ENCODE measurements at regions not wholly inside any gene's neighbourhood (a gene's known extent, or its start where the extent isn't known, plus 50 kb on each side); places are given as distances from the start of the nearest gene placed in this dataset.

GRCh38 chr4:57553728-57554127, 443.5 kb upstream of the IGFBP7 start:
- Histone ChIP-seq H3K4me1 (ENCODE audit: control insufficient read depth in 3 of 3, insufficient read depth in 3 of 3, low read length in 3 of 3) (no peaks in the 10 kb centered on the region), H3K9ac (ENCODE audit: low read depth in 1 of 3, low read length in 3 of 3) (no peak overlapping the region), H3K27ac (ENCODE audit: low read depth, low read length) (no peak overlapping the region), H3K36me3 (ENCODE audit: control insufficient read depth in 3 of 3, insufficient read depth in 3 of 3, low read length in 3 of 3) (no peaks in the 10 kb centered on the region), H3K4me3 (ENCODE audit: low read length in 3 of 3) (no peak overlapping the region), H3K9me3 (ENCODE audit: control insufficient read depth in 3 of 3, low read length in 3 of 3) (no peaks in the 10 kb centered on the region), H3K27me3 (ENCODE audit: control insufficient read depth in 3 of 3, insufficient read depth in 3 of 3, low read length in 3 of 3) (no peaks in the 10 kb centered on the region)

GRCh38 chr4:57550198-57550597, 440.0 kb upstream of the IGFBP7 start:
- Histone ChIP-seq H3K27ac (ENCODE audit: low read depth, low read length) (no peak overlapping the region), H3K4me3 (ENCODE audit: low read length in 3 of 3) (no peak overlapping the region), H3K4me1 (ENCODE audit: control insufficient read depth in 3 of 3, insufficient read depth in 3 of 3, low read length in 3 of 3) (no peaks in the 10 kb centered on the region), H3K9me3 (ENCODE audit: control insufficient read depth in 3 of 3, low read length in 3 of 3) (no peaks in the 10 kb centered on the region), H3K27me3 (ENCODE audit: control insufficient read depth in 3 of 3, insufficient read depth in 3 of 3, low read length in 3 of 3) (no peaks in the 10 kb centered on the region), H3K9ac (ENCODE audit: low read depth in 1 of 3, low read length in 3 of 3) (no peak overlapping the region), H3K36me3 (ENCODE audit: control insufficient read depth in 3 of 3, insufficient read depth in 3 of 3, low read length in 3 of 3) (no peaks in the 10 kb centered on the region)

GRCh38 chr4:57548856-57549255, 438.7 kb upstream of the IGFBP7 start:
- H3K4me3 ChIP-seq (ENCODE audit: low read length in 3 of 3), result no peak overlapping the region
- no peaks in the 10 kb centered on the region for H3K27me3 ChIP-seq (ENCODE audit: control insufficient read depth in 3 of 3, insufficient read depth in 3 of 3, low read length in 3 of 3)
- H3K36me3 ChIP-seq (ENCODE audit: control insufficient read depth in 3 of 3, insufficient read depth in 3 of 3, low read length in 3 of 3), result no peaks in the 10 kb centered on the region
- H3K9me3 ChIP-seq (ENCODE audit: control insufficient read depth in 3 of 3, low read length in 3 of 3), result no peaks in the 10 kb centered on the region
- H3K4me1 ChIP-seq (ENCODE audit: control insufficient read depth in 3 of 3, insufficient read depth in 3 of 3, low read length in 3 of 3), result no peaks in the 10 kb centered on the region
- H3K9ac ChIP-seq (ENCODE audit: low read depth in 1 of 3, low read length in 3 of 3), result no peak overlapping the region
- no peak overlapping the region for H3K27ac ChIP-seq (ENCODE audit: low read depth, low read length)

- Histone ChIP-seq H3K27ac (ENCODE audit: low read depth, low read length) (no peak overlapping the region), H3K36me3 (ENCODE audit: control insufficient read depth in 3 of 3, insufficient read depth in 3 of 3, low read length in 3 of 3) (no peaks in the 10 kb centered on the region), H3K4me3 (ENCODE audit: low read length in 3 of 3) (no peak overlapping the region), H3K4me1 (ENCODE audit: control insufficient read depth in 3 of 3, insufficient read depth in 3 of 3, low read length in 3 of 3) (no peaks in the 10 kb centered on the region), H3K9me3 (ENCODE audit: control insufficient read depth in 3 of 3, low read length in 3 of 3) (no peaks in the 10 kb centered on the region), H3K9ac (ENCODE audit: low read depth in 1 of 3, low read length in 3 of 3) (no peak overlapping the region), H3K27me3 (ENCODE audit: control insufficient read depth in 3 of 3, insufficient read depth in 3 of 3, low read length in 3 of 3) (no peaks in the 10 kb centered on the region)
Observed at GRCh38 chr4:57544811-57545654, 434.8 kb upstream of the IGFBP7 start.

- no peaks in the 10 kb centered on the region for H3K27me3 ChIP-seq (ENCODE audit: control insufficient read depth in 3 of 3, insufficient read depth in 3 of 3, low read length in 3 of 3)
- H3K36me3 ChIP-seq (ENCODE audit: control insufficient read depth in 3 of 3, insufficient read depth in 3 of 3, low read length in 3 of 3), result no peaks in the 10 kb centered on the region
- H3K4me3 ChIP-seq (ENCODE audit: low read length in 3 of 3), result no peak overlapping the region
- no peak overlapping the region for H3K27ac ChIP-seq (ENCODE audit: low read depth, low read length)
- no peak overlapping the region for H3K9ac ChIP-seq (ENCODE audit: low read depth in 1 of 3, low read length in 3 of 3)
- H3K9me3 ChIP-seq (ENCODE audit: control insufficient read depth in 3 of 3, low read length in 3 of 3), result no peaks in the 10 kb centered on the region
- no peaks in the 10 kb centered on the region for H3K4me1 ChIP-seq (ENCODE audit: control insufficient read depth in 3 of 3, insufficient read depth in 3 of 3, low read length in 3 of 3)
Observed at GRCh38 chr4:57504797-57505530, 394.8 kb upstream of the IGFBP7 start.

GRCh38 chr4:57504139-57504538, 394.0 kb upstream of the IGFBP7 start:
- Histone ChIP-seq H3K27me3 (ENCODE audit: control insufficient read depth in 3 of 3, insufficient read depth in 3 of 3, low read length in 3 of 3) (no peaks in the 10 kb centered on the region), H3K36me3 (ENCODE audit: control insufficient read depth in 3 of 3, insufficient read depth in 3 of 3, low read length in 3 of 3) (no peaks in the 10 kb centered on the region), H3K4me1 (ENCODE audit: control insufficient read depth in 3 of 3, insufficient read depth in 3 of 3, low read length in 3 of 3) (no peaks in the 10 kb centered on the region), H3K9ac (ENCODE audit: low read depth in 1 of 3, low read length in 3 of 3) (no peak overlapping the region), H3K27ac (ENCODE audit: low read depth, low read length) (no peak overlapping the region), H3K4me3 (ENCODE audit: low read length in 3 of 3) (no peak overlapping the region), H3K9me3 (ENCODE audit: control insufficient read depth in 3 of 3, low read length in 3 of 3) (no peaks in the 10 kb centered on the region)

- no peaks in the 10 kb centered on the region for H3K4me1 ChIP-seq (ENCODE audit: control insufficient read depth in 3 of 3, insufficient read depth in 3 of 3, low read length in 3 of 3)
- H3K27ac ChIP-seq (ENCODE audit: low read depth, low read length), result no peak overlapping the region
- no peak overlapping the region for H3K4me3 ChIP-seq (ENCODE audit: low read length in 3 of 3)
Observed at GRCh38 chr4:57501720-57502119, 391.5 kb upstream of the IGFBP7 start.

GRCh38 chr4:57499786-57500185, 389.6 kb upstream of the IGFBP7 start:
- H3K27me3 ChIP-seq (ENCODE audit: control insufficient read depth in 3 of 3, insufficient read depth in 3 of 3, low read length in 3 of 3), result no peaks in the 10 kb centered on the region
- H3K9me3 ChIP-seq (ENCODE audit: control insufficient read depth in 3 of 3, low read length in 3 of 3), result no peaks in the 10 kb centered on the region
- no peak overlapping the region for H3K4me3 ChIP-seq (ENCODE audit: low read length in 3 of 3)
- H3K9ac ChIP-seq (ENCODE audit: low read depth in 1 of 3, low read length in 3 of 3), result no peak overlapping the region
- H3K4me1 ChIP-seq (ENCODE audit: control insufficient read depth in 3 of 3, insufficient read depth in 3 of 3, low read length in 3 of 3), result no peaks in the 10 kb centered on the region
- no peak overlapping the region for H3K27ac ChIP-seq (ENCODE audit: low read depth, low read length)
- no peaks in the 10 kb centered on the region for H3K36me3 ChIP-seq (ENCODE audit: control insufficient read depth in 3 of 3, insufficient read depth in 3 of 3, low read length in 3 of 3)

More at GRCh38 chr4:57501720-57502119, 391.5 kb upstream of the IGFBP7 start:
- Histone ChIP-seq H3K9me3 (ENCODE audit: control insufficient read depth in 3 of 3, low read length in 3 of 3) (no peaks in the 10 kb centered on the region), H3K27me3 (ENCODE audit: control insufficient read depth in 3 of 3, insufficient read depth in 3 of 3, low read length in 3 of 3) (no peaks in the 10 kb centered on the region), H3K36me3 (ENCODE audit: control insufficient read depth in 3 of 3, insufficient read depth in 3 of 3, low read length in 3 of 3) (no peaks in the 10 kb centered on the region), H3K9ac (ENCODE audit: low read depth in 1 of 3, low read length in 3 of 3) (no peak overlapping the region)

- Histone ChIP-seq H3K27me3 (ENCODE audit: control insufficient read depth in 3 of 3, insufficient read depth in 3 of 3, low read length in 3 of 3) (no peaks in the 10 kb centered on the region), H3K4me1 (ENCODE audit: control insufficient read depth in 3 of 3, insufficient read depth in 3 of 3, low read length in 3 of 3) (no peaks in the 10 kb centered on the region), H3K27ac (ENCODE audit: low read depth, low read length) (no peak overlapping the region), H3K4me3 (ENCODE audit: low read length in 3 of 3) (no peak overlapping the region), H3K9ac (ENCODE audit: low read depth in 1 of 3, low read length in 3 of 3) (no peak overlapping the region), H3K9me3 (ENCODE audit: control insufficient read depth in 3 of 3, low read length in 3 of 3) (no peaks in the 10 kb centered on the region), H3K36me3 (ENCODE audit: control insufficient read depth in 3 of 3, insufficient read depth in 3 of 3, low read length in 3 of 3) (no peaks in the 10 kb centered on the region)
Observed at GRCh38 chr4:57498251-57498650, 388.1 kb upstream of the IGFBP7 start.

- no peak overlapping the region for H3K4me3 ChIP-seq (ENCODE audit: low read length in 3 of 3)
- no peak overlapping the region for H3K27ac ChIP-seq (ENCODE audit: low read depth, low read length)
- H3K9me3 ChIP-seq (ENCODE audit: control insufficient read depth in 3 of 3, low read length in 3 of 3), result no peaks in the 10 kb centered on the region
- no peak overlapping the region for H3K9ac ChIP-seq (ENCODE audit: low read depth in 1 of 3, low read length in 3 of 3)
- H3K36me3 ChIP-seq (ENCODE audit: control insufficient read depth in 3 of 3, insufficient read depth in 3 of 3, low read length in 3 of 3), result no peaks in the 10 kb centered on the region
- H3K4me1 ChIP-seq (ENCODE audit: control insufficient read depth in 3 of 3, insufficient read depth in 3 of 3, low read length in 3 of 3), result no peaks in the 10 kb centered on the region
- no peaks in the 10 kb centered on the region for H3K27me3 ChIP-seq (ENCODE audit: control insufficient read depth in 3 of 3, insufficient read depth in 3 of 3, low read length in 3 of 3)
Observed at GRCh38 chr4:57496697-57497471, 386.7 kb upstream of the IGFBP7 start.

Measured in skeletal muscle tissue (tissue), 3 donors.